ENCODE measurements at regions not wholly inside any gene's neighbourhood (a gene's known extent, or its start where the extent isn't known, plus 50 kb on each side); places are given as distances from the start of the nearest gene placed in this dataset.

DNA sequence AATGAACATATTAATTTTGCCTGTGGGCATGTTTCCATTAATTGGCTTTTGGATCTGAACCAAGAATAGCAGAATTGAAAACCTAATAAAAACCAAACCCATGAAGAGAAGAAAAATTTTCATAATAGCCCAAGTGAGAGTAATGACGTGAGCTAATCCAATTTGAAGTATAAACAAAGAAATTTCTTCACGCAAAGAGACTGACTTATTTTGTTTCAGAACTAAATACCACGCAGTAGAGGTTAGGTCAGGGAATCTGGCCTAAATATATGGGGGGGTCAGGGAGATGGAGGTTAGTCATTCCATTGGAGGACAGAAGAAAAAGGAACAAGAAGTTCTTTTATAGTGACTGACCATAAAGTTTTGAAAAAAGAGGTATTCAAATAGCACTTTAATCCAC lies 94.1 kb upstream of the CYP1B1 start:
- no peak for DNase-seq

DNA sequence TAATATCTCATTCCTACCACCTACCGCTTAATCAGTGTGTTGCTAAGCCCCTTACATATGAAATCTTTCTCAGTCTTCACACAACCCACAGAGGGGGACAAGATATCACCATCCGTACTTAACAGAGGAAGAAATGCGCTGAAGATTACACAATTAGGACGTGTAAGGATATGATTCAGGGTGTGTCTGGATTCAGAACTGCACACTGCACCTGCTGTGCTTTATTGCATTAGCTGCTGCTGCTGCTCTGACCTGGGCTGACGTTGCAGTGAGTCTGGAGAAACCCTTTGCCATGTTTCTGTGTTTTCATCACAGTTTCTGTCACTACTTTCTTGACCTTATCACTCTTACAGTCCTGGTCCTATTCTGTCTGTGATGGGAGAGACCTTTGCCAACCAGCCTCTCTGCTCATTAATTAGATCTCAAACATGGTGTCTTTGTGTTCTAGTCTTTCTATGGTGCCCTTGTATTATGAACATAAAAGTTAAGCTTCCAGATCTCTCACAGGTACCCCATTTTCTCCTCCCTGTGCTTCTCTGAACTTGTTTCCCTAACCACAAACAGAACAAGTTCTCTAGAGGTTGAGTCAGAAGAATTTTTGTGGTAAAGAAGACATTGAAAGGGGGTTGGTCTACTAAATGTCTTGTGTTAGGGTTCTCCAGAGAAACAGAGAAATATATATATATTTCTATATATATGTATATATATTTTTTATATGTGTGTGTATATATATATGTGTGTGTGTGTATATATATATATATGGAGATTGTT lies 92.9 kb upstream of the CYP1B1 start:
- no peak for DNase-seq

DNA sequence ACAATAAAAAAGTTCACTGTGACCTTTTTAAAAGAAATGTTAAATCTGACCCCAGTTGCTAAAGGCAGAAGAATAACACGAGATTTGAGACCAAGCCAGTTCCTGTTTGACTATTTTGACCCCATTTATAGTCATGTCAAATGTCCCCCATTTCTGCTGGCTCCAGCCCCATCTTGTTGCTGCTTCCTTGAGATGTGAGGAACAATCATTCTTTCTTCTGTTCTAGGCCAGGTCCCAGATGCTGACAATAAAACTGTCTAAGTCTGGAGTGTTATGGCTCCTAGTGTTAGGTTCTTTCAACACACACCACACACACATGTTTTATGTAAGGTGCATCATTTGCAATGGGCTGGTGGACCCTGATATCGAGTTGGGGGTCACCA lies 92.0 kb upstream of the CYP1B1 start:
- DNase-seq, result no peak

DNA sequence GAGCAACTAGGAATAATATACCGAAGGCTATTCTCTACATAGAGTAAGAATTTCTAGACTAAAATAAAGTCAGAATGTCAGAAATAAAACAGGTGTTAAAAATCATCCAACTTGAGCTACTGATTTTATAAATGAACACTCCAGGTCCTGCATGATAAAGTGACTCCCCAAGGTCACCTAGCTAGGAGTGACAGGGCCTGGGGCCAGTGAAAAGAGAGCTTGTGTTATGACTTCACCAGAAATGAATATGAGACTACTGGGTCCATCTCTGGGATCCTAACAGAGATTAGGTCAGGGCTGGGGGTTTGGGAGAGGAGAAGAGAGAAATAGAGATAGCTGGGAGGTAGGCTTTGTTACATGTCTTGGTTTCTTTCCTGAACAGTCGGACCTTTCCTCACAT lies 89.7 kb upstream of the CYP1B1 start:
- no peak for DNase-seq

DNA sequence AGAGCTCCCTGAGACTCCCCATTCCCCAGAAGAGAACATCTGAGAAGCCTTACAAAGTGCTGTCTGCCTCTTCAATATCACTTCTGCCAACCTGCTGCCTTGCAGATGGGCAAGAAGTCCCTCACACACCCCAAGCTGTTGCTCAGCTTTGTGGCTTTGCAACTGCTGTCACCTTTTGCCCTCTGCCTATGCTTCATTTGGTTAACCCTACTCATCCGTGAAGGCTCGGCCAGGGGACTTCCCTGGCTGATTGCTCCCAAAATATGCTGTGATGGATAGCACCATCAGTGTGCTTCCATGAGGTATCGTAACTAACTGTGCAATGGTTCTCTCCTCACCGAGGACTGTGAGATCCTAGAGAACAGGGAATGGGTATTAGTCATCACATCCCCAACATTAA lies 88.9 kb upstream of the CYP1B1 start:
- DNase-seq, result no peak

DNA sequence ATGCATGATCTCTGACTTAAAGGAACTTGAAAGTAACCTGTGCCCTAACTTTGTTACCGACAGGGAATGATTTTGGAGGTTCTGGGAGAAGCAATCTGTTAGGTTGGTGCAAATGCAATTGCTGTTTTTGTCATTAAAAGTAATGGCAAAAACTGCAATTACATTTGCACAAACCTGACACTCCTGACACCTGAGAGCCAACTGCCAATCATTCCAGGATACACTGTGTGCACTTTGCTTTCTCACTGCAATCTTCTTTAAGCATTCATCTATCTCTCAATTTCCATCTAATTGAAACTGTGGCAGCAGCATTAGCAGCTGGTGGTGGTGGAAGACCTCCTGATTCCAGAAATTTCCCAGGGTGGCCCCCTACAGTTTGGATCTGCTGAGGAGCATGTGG lies 87.6 kb upstream of the CYP1B1 start:
- DNase-seq, result no peak

DNA sequence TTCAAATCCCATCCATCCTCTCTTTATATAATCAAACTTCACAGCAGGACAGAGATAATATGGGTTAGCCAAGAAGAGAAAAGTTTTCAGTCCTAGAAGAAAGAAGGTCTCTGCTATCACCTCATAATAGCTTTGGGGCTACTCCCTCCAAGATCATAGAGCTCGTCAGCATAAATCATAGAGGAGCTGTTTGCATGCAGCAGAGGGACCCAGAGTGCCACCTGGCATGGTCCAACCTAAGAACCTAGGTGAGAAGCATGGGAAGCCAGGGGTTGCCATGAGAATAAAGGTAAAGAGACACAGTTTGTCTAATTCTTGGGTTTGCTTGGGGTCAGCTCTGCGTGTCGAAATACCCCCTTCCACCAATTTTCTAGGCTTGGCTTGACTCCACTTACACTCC lies 87.1 kb upstream of the CYP1B1 start:
- no peak for DNase-seq

DNA sequence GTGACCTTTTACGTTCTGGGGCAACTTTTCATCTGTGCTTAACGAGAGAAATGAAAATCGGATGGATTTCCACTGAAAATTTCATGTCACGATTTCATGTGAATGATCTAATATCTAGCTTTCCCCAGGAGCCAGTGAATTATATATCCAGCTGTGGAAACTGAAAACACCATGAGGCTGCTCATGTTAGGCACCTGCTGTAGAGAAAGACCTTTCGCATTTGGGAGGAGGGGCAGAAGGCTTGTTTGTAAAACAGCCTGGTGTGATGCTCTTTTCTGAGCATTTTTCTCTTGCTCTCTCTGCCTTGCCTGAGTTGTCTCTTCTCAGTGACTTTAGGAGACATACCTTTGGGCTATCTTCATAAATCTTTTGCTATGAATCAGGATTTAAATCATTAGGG lies 84.6 kb upstream of the CYP1B1 start:
- no peak for DNase-seq

DNA sequence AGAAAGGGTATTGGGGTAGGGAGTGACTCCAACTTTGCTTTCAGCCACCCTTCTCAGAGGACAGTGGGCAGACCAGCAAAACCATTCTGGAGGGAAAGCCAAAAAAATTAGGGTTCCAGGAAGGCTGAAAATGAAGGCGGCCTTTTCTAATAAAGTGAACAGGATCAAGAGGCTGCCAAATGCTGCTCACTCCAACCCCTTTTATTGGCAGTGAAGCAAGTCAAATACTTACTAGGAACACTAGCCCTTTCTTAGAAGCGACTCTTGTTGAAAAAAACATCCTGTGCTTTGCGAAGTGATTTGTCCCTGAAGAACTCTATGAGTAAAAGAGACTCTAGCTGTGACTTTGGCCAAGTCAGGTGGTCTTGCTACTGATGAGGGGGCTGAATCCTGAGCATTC lies 83.6 kb upstream of the CYP1B1 start:
- no peak for DNase-seq

DNA sequence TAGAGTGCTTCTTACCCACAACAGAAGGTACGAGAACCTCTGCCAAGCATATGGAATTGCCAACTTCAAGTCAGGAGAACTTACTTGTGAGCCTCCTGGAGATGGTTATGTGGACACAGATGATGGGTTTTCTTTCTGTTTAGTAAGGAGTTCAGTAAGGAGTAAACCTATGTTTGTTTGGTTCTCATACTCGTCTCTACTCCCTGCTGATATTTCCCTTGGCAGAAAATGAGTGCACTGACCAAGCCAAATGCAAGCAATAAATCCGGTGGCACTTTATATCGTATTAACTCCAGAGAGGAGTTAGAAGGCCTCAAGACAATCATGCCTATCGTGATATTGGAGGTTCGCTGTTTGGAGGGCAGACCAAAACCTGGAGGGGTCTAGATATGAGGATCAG lies 83.2 kb upstream of the CYP1B1 start:
- no peak for DNase-seq

DNA sequence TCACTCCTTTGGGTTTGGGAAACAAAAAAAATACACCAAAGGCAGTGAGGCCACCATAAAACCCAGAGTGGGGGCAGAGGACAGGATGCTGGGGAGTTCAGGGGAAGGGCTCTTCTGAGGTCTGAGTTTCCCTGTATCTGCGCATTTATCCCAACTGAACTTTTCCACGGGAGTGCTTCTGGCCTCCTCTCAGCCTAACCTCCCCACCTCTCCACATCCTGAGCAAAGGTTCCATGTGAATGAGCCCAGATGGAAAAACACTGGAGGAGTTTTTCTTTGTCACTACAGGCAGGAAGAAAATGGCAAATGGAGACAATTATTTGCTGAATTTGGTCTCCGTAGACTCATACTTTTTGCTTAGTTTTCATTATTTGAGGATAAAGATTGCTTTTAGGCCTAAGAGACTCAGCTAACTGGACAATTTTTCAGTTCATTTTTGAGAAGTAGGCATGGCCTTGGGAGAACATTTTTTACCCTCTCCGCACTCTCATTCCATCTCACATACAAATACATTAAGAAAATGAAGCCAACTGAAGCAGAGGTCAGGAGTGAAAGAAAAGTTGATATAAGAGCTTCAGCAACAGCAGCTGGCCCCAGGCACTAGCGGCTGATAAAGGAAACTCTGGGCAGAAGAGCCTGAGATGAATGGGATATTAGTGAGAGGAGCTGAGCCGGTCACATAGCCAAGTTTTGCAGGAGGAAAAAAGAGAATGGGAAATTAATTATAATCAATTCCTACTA lies 82.6 kb upstream of the CYP1B1 start:
- DNase-seq, result no peak

DNA sequence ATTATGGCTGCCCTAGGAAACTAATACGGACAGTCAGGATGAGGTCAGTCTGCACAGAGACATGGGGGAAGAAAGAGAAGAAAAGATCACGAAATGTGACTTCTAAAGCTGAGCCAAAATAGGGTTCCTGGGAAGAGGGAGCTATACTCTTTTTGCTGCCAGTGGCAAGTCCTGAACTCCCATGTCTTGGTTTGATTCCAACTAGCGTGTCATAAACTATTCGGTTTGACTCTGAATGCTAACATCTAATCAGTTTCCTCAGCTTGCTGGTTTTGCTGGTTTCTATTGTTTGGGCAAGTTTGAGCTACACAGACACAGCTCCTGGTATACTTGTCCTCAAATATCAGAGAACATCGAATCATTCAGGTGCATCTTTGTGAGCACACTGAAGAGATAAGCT lies 80.5 kb upstream of the CYP1B1 start:
- DNase-seq, result no peak

DNA sequence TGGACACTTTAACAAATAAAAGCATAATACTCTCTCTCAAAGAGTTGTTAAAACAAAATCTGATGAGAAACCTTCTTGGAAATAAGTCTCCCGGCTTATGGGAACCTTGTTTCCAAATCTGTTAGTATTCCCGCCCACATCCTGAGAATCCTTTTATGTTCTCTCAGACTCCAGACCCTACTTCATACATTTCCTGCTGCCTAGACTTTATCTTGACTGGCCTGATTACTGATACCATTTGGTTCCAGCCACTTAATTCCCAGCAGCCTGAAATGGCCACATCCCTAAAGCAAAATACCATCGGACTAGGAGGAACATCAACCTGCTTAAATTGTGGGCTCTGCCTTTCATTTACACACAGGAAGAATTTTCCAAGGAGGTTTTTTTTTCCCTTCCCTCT lies 79.1 kb upstream of the CYP1B1 start:
- DNase-seq, result no peak

DNA sequence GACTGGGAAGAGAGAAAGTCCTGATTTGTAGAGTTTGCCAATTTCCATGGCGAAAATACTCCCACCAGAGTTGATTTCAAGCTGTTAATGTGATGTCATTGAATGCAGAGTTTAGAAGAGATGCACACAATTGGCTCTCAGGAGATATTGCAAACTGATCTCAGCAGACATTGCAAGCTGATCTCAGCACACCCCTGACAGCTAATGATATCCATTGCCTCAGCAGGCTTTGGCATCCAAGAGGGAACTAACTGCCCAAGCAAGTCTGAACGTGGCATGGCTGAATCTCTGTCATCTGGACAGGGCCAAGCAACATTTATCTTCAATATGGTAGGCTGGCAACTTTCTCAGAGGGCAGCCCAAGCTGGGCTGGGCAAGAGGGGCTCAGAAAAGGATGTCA lies 78.4 kb upstream of the CYP1B1 start:
- DNase-seq, result no peak

DNA sequence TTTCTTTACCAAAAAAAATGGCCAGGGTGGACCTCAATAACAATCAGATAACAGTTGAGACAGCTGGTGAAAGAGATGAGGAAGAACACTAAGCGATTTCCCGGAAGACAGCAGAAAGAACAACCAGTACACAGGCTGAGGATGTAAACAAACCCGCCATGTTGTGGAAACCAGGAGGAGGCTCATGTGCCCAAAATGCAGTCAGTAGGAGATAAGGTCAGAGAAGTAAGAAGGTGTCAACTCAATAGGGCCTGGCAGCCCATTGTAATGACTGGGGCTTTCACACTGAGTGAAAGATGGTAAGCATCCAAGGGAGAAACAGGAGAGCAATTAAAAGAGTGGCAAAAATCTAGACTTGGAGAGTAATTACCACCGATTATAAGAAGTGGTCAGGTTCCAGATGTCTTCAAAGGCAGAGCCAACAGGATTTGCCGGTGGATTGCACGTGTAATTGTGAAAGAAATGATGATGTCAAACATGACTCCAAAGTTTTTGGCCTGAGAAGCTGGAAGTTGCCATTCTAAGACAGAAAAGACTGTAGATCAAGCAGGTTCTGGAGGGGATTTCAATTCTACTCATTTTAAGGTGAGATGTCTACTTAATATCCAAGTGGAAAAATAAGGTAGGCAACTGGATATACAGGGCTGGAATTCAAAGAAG lies 77.7 kb upstream of the CYP1B1 start:
- DNase-seq, result no peak

DNA sequence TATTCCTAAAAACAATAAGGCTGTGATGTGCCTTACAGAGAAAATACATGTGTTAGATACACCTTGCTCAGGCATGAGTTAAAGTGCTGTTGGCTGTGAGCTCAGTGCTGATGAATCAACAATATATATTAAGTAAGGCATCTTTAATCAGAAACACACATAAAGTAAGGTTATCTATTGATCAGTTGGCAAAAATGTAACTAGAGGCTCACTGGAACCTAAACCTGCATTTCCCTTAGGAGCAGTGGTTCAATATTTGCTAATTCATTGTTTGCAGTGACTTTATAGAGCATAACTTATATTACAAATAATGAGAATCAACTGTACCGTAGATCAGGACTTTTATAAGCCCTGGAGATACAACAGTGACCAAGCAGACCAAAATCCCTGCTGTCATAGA lies 77.0 kb upstream of the CYP1B1 start:
- no peak for DNase-seq

DNA sequence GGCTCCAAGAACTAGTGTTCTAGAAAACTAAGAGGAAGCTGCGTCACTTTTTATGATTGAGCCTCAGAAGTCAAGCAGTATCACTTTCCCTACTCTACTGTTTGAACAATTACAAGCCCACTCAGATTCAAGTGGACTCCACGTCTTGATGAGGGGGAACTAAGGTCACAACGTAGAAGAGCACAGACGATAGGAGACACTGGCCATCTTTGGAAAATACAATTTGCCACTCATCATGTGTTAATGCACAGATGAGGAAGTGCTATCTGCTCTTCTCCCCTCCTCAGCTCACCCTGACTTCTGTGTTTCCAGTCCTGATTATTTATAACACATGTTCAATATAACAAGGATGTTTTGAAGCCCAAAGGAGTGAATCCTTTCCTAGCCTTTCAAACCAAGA lies 76.1 kb upstream of the CYP1B1 start:
- DNase-seq, result no peak

DNA sequence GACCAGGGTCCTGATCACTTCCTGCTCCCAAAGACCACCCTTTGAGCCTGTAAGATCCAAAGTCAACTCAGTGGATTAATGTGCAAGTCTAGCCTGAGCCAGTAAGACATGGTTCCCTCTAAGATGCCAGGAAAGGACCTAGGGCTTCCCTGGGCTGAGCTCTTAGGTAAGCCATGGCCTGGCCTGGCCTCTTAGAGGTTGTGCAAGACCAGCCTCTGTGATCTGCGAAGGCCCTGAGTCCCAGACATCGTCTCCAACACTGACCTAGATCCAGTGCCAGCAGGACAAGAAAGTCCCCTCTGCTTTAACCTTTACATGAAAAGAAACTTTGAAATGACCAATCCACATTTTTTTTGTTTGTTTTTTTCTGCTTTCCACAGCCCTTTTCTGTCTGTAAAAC lies 73.6 kb upstream of the CYP1B1 start:
- no peak for DNase-seq

DNA sequence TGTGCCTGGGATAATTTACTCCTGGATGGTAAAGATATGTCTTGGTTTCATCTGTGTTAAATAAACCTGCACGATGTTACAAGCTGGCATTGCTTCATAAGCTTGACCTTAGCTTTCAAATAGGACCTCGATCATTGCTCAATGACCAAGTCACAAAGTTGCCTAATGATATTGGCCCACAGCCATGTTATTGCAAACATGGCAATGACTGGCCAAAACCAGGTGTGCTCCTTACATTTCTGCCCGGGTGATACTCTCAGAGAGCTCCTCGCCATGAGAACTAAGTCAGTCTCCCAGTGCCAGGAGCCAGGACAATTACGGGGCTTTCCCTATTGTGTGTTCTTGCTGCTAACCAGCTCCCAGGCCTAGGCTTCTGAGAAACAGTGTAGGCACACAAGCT lies 72.5 kb upstream of the CYP1B1 start:
- DNase-seq, result no peak

DNA sequence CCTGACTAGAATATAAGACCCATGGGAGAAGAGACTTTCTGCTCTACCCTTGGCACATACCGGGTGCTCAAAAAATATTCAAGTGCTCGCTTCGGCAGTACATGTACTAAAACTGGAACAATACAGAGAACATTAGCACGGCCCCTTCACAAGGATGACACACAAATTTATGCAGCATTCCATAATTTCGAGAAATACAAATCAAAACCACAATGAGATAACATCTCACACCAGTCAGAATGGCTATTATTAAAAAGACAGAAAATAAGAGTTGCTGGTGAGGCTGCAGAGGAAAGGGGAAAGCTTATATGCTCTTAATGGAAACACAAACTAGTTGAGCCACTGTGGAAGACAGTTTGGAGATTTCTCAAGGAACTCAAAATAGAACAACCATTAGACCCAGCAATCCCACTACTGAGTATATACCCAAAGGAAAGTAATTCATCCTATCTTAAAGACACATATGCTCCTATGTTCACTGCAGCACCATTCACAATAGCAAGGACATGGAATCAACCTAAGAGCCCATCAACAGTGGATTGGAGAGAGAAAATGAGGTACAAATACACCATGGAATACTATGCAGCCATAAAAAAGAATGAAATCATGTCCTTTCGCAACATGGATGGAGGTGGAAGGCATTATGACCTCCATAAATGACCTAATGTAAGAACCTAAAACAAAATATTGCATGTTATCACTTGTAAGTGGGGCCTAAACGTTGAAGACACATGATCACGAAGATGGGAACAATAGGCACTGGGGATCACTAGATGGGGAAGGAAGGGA lies 71.6 kb upstream of the CYP1B1 start:
- DNase-seq, result no peak

DNA sequence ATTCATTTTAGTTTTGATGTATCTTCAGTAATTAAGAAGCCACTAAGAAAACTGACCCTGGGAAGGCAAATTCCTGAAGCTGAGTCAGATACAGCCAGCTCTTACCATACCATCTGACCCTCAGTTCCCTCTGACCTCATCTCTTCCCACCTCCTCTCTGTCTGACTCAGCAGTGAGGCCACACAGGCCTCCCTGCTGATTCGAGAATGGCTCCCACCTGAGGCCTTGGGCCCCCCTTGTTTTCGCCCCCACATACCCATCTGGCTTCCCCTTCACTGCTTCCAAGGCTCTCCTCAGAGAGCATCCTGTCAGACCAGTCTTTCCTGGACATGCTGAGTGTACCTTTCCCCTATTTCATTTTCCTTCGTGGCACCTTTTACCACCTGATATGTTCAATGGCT lies 71.0 kb upstream of the CYP1B1 start:
- DNase-seq, result no peak

DNA sequence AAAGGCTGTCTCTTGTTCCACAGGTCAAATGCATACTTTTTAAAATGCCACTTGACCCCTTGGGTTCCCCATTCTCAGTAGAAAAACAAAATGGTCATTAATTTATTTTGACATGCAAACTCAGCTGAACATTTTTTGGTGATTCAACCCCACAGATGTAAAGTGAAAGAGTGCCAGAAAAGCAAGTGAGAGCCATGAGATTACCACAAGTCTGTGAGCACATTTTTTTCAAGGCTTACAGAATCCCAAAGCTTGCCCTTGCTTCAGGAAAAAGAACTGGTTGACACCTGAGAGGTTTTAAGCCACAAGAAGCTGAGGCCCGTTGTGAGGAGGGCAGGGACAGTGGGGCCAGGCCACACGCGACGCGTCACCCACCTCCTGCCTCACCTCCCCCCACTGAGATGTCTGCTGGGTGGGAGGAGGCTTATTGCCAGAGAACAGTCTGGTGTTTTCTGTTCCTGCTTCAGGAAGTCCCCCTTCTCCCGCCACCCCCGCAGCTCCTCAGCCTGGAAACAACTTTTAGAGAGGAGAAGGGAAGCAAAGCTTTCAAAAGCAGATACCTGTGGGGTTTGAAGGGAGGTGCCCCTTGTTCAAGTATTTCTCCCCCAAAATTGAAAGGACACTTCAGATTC lies 70.4 kb upstream of the CYP1B1 start:
- no peak for DNase-seq

DNA sequence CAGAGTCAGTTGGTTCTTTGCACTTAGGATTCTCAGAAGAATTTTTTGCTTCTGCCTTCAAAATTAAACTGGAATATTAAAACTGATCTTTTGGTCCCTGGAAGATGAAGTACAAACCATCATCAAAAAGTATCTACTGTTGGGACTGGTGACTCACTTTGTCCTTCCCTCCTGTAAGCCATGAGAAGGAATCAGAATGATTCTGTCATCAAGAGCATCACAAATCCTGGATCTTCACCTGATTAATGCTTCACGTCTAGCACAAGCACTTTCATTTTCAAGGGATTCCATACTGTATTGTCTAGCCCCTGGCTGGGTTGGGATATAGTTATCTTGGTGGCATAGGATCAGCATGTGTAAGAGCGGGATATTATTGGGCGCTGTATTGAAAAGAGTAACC lies 69.3 kb upstream of the CYP1B1 start:
- no peak for DNase-seq
